ENCODE measurements at regions not wholly inside any gene's neighbourhood (a gene's known extent, or its start where the extent isn't known, plus 50 kb on each side); places are given as distances from the start of the nearest gene placed in this dataset.

DNA sequence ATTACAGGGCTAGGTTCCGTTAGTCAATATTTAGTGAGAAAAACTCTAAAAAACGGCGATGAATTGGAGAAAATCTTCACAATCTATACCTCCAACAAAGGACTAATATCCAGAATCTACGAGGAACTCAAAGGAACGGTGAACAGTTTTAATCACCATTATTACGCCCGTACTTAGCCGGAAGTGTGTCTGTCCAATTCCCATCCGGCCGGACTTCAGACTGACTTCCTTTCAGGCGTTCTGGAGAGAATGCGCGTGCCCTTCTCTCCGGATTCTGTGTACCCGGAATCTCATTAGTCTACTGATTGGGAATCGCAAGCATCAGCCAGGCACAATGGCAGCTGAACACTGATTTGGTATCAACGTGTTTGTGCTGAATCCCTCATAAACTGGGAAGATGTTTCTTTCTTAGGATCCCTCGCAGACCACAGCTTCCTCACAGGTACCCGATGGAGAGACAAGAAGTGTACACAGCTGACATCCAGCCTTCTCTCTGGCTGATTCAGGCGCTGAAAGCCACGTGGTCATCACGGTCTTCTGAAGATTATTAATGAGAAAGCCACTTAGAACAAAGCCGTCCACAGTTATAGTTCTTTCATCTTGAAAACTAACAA lies 239.9 kb downstream of the ZNF516 start:
- no peak for DNase-seq (ENCODE audit: low spot score)

DNA sequence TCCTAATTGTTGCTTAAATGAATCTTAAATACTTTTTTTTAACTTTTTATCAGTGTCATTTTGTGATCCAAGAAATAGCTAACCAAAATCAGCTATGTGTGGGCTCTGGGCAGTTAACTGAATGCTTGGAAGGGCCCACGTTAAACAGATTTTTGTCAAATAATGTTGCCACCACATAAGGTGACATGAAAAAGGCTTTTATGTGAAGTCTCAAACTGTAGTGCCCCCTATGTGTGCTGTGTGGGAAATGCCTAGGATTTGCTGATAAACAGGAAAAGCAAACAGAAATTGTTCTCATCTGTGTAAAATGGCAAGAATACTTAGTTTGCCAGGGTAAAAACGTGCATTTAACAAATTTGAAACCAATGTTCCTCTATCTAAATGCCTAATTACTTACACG lies 242.2 kb downstream of the ZNF516 start:
- DNase-seq (ENCODE audit: low spot score): no peak

DNA sequence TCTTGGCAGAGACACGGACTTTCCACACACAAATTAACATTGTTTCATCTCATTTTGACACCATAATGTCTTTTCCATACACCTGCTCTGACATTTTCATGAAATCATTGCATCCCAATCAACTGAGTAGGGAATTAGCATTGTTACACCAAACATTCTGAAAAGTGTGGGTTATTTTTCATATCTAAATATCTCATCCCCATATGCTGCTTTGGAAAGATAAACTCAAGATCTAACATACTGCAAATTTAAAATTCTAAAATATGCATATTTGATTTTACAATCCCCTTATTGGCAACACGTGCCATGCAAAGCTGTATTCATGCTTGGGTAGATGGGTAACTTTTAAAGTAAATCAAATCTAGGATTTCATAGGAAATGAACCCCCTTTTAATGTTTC lies 242.9 kb downstream of the ZNF516 start:
- DNase-seq (ENCODE audit: low spot score): no peak

DNA sequence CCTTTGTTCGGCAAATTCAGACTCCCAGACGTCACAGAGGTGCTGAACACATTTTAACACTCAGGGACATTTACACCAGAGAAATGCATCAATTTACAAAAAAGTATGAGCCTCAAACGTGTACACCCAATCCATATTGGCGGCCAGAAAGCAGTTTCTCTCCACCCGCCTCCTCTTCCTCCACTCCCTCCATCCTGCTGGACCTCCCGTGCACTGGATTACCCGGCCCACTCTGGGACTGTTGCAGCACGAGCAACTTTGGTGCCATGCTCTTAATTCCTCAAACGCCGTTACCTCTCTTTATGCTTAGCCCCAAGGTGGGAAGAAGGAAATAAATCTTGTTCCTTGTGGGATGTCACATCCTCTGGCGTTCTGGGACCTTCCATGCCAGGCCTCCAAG lies 243.4 kb downstream of the ZNF516 start:
- DNase-seq (ENCODE audit: low spot score): no peak

DNA sequence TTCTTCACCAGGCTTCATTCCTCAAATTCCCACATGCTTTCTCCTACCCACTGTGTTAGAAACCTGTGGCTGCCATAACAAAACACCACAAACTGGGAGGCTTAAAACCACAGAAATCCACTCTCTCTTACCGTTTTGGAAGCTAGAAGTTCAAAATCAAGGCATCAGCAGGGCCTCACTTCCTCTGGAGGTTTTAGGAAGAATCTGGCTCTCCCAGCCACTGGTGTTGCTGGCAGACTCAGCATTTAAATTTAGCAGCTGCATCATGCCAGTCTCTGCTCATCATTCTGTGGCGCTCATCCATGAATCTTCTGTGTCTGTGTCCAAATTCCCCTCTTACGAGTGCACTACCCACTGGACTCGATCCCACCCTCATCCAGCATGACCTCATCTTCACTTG lies 248.5 kb downstream of the ZNF516 start:
- no peak for DNase-seq (ENCODE audit: low spot score)

DNA sequence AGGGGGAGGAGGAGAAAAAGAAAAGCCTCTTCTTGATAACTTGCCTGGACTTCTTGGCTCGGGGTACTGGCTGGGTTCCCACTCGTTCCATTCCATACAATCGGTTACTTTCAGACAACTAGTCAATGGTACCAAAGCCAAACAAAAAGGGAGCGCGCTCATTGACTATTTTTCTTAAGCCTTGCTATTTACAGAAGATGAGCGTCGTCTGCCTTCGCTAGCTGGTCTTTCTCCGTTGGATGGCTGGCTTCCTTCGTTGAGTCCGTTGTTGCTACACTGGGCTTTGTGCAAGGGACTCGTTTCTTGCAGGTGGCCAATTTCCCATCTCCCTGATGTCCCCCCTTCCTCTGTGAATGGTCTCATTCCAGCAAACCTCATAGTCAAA lies 260.4 kb downstream of the ZNF516 start:
- no peak for DNase-seq (ENCODE audit: low spot score)

DNA sequence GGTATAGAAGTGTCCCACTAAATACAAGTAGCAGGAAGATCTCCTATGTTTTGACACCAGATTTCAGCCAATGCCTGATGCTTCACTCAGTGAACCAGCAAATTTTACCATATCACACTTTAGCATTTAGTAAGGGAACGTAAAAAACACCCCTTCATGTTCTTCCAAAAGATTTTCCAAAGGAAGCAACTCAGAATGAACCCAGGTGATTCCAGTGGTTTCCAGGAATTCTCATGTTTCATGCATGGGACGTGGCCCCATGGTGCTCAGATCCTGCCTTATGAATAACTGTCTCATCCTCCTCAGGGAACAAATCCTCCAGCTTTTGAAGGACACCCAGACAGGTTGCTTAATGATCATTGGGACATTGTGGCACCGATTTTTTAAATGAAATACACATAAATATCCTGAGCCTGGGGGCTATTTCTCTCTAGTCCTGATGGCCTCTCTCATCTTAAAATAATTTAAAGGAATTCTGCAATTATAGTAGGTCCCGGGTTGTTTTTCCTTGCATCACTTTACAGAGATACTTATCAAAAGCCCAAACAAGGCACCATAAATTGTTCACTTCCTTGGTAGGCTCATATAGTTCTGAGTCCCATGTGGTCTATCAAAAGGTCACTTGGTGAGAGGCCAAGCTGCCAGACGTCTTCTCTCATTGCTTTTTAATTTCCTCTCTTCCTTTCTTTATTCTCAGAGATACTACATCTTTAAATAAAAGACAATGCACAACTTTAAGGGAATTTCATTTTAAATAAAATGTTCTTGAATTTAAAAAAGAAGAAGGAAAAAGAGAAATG lies 261.0 kb downstream of the ZNF516 start:
- DNase-seq (ENCODE audit: low spot score): no peak

DNA sequence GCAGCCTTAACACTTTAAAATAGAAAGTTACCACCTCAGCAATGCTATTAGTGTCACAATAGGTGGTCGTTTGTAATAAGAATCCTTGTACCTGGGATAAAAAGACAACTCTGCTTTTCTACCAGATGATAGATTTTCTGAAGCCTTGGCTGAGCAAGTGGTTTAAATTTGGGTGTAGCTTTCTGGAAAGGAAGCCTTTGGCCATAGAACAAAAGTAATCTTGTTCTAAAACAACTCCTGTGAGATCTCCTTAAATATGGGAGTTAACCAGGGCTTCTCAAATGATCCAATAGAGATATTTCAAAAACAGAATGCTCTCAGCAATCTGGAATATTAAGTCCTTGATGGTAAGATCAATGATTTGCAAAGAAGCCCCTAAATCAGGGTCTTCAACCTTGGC lies 261.6 kb downstream of the ZNF516 start:
- no peak for DNase-seq (ENCODE audit: low spot score)

DNA sequence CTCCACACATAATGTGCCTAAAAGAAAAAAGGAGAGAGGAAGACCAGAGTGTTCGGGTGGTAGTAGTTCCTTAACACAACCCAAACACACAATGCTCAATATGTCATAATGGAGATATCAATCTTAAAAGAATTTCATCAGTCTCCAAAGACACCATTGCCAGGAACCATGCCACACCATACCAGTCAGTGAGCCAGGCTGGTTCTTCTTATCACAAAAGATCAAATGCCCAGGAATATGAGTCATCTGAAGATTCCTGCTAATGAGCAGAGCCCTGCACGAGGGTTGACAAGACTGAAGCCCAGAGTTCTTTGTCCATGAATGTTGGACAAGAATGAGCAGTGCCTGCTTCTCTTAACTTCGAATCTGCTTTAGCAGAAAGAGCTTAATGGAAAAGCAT lies 262.3 kb downstream of the ZNF516 start:
- no peak for DNase-seq (ENCODE audit: low spot score)

DNA sequence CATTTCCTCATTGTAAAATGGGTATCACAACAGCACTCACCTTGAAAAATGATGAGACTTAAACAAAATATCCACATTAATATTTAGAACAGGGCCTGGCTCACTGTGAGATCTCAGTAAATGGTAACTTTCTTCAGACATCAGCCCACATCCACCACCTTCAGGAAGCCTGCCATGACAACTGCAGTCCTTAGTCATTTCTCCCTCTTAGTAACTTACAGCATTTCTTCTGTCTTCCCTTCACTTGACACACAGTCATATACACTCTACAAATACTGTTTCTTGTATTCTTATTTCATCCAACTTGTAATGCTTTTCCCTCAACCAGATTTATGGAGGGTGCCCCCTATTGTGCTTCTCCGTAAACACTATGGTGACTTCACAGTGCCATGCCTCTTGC lies 263.0 kb downstream of the ZNF516 start:
- no peak for DNase-seq (ENCODE audit: low spot score)

DNA sequence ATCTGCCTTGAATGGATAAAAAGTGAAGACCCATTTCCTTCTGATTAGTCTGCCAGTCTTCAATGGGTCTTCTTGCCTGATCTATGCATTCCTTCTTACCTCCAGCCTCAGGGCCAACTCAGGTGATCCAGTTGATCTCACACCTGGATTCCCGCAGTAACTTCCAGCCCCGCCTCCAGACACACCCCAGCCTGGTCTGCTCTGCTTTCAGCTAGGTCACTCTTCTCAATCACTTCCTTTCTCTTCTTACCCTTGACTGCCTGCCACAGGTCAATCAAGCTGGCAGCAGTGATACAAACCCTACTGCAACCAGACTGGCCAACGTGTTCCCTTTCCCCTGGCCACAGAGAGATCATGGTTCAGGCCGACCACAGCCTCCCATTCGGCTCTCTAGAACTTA lies 263.6 kb downstream of the ZNF516 start:
- no peak for DNase-seq (ENCODE audit: low spot score)

DNA sequence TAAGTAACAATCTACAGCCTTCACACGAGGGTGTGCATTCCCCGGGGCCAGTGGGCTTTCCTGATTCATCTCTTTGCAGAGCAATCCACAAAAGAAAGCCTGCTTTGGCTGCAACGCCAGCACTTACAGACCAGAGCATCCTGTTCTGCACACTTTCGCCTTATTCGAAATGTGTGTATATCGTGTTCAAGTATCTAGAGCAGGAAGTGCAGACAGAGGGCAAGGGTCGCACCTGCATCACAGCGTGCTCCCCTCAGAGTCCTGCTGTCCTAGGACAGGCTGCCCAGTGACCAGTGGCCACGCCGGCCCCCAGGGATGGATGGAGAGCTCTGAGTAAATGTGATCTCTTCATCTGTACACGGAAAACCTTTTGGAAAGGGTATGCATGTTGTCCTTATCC lies 264.3 kb downstream of the ZNF516 start:
- DNase-seq (ENCODE audit: low spot score): no peak

DNA sequence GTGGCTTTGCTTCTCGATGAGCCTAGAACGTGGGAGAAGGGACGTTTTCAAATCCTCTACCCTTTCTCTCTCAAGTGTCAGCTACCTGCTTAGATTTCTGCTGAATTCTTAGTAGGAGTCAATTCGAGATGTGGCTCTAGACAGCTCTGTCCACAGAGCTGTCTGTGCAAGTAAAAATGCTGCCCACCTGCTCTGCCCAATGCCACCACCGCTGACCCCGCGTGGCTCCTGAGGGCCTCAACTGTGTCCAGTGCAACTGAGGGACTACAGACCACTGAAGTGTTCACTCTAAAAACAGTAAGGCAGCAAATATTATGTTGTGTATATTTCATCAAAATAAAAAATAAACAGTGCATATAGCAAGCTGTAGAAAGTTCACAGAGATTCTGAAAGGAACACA lies 266.3 kb downstream of the ZNF516 start:
- DNase-seq (ENCODE audit: low spot score): no peak

DNA sequence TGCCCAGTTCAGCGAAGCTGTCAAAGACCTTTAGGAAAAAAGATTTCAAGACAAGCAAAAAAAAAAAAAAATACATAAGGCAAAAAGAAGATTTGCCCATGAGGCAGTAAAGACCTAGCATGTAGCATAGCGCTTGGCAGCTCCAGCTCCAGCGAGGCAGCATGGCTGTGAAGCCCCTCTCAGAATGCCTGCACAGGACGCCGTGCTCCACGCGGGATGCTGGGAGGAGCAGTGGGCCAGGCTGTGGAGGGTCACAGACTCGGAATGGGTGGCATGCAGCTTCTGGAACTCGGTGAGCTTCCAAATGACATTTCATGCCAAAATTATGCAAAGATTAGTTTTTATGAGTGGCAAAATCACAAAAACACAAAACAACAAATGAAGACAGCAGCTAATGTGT lies 267.3 kb downstream of the ZNF516 start:
- no peak for DNase-seq (ENCODE audit: low spot score)

DNA sequence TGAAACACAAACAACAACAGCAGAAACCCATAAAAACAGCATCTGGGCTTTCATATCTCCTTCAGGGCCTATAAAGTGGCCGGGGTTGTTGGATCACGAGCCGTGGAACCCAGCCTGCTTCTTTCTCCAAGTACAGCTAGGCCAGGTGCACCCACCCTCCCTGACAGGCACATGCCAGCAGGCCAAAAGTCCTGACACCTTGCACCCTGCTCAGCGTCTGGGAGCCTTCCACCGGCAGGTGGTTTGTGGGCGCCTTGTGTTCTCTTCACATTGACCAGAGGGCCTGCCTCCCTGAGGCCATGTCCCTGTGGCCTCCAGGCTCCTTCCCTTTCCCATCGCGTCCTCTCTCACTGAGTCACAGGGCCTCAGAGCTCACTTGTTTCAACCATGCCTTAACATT lies 271.6 kb downstream of the ZNF516 start:
- no peak for DNase-seq (ENCODE audit: low spot score)

DNA sequence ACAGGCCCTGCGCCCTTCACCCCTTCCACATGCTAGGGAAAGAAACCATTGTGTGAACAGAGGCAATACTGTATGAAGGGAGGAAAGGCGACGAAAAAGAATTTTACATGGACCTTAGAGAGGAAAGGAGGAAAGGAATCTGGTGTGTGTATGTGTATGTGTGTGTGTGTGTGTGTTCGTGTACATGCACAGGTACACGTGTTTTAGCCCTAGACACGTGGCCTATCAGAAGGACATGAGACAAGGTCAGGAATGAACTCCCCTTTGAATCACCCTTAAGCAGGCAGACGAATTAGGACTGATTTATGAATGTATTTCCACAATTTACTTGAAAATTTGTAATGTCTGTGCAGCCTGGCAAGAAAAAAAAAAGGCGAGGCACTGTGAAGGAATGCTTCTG lies 276.0 kb downstream of the ZNF516 start:
- no peak for DNase-seq (ENCODE audit: low spot score)

DNA sequence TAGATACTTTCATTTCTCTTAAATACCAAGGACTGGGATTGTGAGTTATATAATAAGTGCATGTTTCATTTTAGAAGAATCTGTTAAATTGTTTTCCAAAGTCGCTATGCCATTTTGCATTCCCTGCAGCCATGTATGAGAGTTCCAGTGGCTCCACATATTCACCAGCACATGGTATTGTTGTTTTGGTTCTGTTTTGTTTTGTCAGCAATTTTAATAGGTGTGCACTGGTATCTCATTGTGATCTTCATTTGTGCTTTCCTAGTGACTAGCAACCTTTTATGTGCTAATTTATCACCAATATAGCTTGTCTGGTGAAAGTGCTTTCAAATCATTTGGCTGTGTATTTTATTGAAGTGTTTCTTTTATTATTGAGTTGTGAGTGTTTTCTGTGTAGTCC lies 278.9 kb downstream of the ZNF516 start:
- no peak for DNase-seq (ENCODE audit: low spot score)

DNA sequence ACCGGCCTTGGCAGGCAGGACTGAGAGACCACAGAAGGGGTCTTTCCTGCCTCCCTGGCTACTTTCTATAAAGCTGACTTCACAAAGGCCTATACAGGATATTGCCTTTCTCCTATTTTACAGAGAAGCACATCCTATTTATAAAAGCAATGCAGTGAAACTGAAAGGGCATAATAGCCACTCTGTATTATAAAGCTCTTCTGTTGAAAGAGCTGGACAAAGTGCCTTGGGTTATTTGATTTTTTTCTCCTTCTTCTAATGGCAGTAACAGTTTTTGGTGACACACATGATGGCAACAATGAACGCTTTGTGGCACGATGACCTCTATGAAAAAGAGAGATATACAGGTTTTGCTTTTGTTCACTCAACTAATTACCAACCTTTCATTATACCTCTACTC lies 281.1 kb downstream of the ZNF516 start:
- no peak for DNase-seq (ENCODE audit: low spot score)

DNA sequence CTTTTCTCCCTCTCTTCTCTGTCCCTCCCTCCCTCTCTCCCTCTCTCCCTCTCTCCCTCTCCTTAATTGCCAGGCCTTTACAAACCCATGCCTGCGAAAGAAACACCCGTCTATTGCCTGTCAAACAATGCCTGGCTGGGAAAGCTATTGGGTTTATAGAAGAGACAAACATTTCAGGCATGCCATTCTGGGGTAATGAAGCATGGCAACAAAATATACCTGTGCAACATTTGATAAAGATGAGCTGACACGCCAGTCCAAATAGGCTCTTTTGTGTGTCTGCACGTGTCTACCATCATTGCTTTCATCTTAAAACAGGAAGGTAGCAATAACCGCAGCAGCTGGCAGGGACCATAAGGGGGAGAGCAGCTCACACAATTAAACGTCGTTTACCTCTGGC lies 282.1 kb downstream of the ZNF516 start:
- no peak for DNase-seq (ENCODE audit: low spot score)

DNA sequence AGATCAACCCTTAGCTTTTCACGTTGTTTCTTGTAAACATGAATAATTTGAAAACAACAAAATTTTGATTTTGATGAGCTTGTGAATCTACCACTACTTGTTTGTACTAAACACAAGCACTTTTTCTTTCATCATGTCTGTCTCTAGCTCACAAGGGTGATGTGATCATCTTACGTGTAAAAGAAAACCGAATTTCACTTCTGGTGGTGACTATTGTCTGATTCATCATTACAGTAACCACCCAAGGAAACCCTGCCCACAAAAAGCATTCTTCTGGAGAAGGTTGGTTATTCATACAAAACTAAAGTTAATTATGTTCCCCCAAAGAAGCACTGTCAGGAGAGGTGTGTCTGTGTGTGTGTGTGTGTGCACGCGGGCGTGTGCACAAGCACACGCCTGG lies 285.4 kb downstream of the ZNF516 start:
- DNase-seq (ENCODE audit: low spot score): no peak

DNA sequence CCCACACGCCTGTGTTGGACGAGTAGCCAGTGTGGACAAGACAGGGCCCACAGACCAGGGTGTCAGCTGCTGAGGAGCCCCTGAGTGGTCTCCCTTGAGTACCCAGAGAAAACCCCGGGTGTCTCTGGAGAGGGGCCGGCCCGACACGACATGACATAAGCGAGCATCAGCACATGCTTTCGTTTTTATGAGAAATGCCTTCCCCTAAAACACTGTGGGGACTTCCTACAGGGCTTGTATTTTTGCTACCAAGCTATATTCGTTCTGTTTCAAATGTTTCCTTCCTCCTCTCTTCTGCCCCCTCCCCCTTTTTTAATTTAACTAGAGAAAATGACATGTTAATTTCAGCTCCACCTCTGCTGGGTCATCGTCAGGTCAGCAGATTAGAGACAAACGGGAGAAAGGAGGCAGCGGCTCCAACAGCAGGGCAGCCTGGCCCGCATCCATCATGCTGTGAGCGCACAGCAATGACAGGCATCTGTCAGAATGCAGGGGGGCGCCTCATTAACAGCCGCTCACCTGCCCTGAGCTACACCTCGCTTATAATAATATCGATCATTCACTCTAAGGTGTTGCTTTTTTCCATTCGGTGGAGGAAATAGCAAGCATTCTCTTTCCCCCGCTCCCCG lies 286.2 kb downstream of the ZNF516 start:
- DNase-seq (ENCODE audit: low spot score): no peak

DNA sequence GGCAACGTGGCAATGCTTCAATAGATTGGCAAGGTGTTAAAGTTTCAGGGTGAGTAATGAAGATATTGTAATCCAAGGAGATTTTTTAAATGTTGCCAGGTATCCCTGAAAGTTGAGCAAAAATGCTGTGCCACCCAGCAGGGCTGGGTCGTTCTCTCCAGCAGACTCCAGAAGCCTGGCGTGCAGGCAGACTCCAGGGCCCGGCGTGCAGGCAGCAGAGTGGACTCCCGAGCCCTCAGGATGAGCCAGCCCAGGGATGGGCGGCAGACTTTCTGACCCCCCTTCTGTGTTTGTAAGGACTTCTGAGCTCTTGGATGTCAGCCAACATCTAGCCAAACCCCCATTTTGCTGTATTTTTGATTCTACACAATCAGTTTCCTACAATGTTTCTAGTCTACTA lies 289.1 kb downstream of the ZNF516 start:
- no peak for DNase-seq (ENCODE audit: low spot score)

DNA sequence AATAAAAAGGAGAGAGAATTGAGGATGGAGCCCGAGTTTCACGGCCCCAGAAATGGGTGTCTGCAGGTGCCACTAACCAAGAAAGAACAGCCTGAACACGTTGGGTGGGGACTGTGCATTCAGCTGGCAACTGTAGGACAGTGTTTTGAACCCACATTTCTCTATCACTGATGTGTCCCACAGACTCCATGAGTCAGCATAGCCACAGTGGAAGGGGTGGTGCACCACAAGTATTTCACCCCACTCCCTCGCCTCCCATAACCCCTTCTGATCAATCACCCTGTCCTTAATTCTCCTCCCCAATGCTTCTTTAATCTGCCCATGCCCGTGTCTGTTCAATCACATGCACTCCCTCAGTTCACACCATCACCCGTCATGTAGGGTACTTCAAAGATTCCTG lies 291.5 kb downstream of the ZNF516 start:
- no peak for DNase-seq (ENCODE audit: low spot score)

DNA sequence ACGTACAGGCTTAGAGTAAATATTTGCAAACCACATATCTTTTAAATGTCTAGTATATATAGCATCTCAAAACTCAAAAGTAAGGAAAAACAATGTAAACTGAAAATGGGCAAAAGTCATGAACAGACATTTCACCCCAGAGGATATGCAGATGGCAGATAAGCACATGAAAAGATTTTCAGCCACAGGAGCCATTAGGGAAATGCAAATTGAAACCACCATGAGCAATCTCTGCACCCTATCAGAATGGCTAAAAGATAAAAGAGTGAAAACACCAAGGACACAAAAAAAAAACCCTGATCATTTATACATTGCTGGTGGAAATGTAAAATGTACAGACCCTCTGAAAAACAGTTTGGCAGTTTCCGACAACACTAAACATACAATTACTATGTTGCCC lies 292.7 kb downstream of the ZNF516 start:
- no peak for DNase-seq (ENCODE audit: low spot score)
